HG03139 (cell line): ENCODE measurements at regions not wholly inside any gene's neighbourhood (a gene's known extent, or its start where the extent isn't known, plus 50 kb on each side); places are given as distances from the start of the nearest gene placed in this dataset.

Experiments
- ATAC-seq: cut with Tn5 transposase; IDR thresholded peaks from one replicate; pipeline ENCODE4 v1.9.1; 2021; ENCODE audit not compliant: unreplicated experiment

DNA sequence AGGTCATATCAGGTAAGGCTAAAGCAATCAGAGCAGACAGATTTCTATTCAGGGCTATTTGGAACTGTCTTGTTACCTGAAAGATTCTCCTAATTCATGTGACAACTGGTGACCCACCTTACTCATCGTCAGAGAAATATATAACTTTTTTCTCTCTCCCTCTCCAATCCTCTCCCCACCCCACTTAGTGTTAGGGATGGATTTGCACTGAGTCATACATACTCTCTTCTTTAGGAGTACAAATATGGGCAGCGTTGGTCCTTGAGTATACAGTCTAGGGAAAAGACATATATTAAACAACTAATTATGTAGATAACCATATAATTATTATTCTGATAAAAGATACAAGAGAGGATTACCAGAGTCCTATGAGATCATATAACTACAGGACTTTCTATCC, 246.3 kb downstream of the HHIPL2 start:
- ATAC-seq, result no peak

DNA sequence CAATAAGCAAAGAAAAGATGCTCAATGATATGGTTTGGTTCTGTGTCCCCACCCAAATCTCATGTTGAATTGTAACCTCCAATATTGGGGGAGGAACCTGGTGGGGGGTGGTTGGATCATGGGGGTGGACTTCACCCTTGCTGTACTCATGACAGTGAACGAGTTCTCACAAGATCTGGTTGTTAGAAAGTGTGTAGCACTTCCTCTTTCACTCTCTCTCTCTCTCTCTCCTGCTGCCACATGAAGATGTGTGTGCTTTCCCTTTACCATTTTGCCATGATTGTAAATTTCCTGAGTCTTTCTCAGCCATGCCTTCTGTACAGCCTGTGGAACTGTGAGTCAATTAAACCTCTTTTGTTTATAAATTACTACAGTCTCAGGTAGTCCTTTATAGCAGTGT, 248.4 kb downstream of the HHIPL2 start:
- ATAC-seq, result no peak

DNA sequence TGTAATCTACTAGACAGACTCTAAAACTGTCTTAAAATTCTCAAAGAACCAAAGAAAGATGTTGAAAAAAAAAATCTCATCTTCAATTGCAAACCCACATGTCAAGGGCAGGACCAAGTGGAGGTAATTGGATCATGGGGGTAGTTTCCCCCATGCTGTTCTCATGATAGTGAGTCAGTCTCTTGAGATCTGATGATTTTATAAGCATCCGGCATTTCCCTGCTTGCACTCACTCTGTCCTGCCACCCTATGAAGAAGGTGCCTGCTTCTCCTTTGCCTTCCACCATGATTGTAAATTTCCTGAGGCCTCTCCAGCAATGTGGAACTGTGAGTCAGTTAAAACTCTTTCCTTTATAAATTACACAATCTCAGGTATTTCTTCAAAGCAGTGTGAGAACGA, 257.0 kb downstream of the HHIPL2 start:
- no peak for ATAC-seq

DNA sequence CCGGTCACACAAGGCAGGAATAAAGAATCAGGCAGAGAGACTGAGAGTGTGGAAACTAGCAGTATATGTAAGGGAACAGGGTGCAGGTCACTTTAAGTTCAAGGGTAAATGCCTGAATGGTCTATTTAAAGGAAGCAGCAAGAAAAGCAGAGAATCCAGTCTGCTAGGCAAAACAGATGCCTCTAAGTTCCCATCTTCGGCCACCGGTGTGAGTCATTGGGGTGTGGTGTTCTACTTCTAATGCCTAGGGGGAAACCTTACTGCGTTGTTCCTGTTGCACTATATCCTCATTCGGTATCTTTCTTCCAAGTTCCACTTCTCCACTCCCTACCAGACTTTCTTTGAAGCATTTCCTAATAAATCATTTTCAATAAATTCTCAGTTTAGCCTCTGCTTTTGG, 259.9 kb downstream of the HHIPL2 start:
- ATAC-seq, result no peak

DNA sequence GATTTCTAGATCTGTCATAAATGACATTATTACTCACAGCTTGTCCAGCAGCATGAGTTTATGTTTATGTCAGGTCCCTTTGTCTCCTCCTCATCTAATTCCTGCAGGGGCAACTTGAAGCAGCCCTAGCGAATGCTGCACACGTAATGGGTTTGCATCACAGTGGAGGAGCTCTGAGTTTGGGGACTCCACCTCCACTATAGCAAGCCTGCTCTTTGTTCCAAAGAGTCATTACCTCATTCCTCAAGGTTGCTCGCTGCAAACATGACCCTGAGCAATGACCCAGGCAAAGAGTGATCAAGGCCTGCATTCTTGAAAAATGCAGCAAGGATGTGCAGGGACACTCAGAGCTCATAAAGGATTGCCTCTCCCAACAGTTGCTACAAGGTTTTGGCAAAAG, 261.9 kb downstream of the HHIPL2 start:
- no peak for ATAC-seq

GRCh38 chr1:222285526-222285925, 262.4 kb downstream of the HHIPL2 start:
- no peak for ATAC-seq

GRCh38 chr1:222284466-222284865, 263.4 kb downstream of the HHIPL2 start:
- no peak for ATAC-seq

DNA sequence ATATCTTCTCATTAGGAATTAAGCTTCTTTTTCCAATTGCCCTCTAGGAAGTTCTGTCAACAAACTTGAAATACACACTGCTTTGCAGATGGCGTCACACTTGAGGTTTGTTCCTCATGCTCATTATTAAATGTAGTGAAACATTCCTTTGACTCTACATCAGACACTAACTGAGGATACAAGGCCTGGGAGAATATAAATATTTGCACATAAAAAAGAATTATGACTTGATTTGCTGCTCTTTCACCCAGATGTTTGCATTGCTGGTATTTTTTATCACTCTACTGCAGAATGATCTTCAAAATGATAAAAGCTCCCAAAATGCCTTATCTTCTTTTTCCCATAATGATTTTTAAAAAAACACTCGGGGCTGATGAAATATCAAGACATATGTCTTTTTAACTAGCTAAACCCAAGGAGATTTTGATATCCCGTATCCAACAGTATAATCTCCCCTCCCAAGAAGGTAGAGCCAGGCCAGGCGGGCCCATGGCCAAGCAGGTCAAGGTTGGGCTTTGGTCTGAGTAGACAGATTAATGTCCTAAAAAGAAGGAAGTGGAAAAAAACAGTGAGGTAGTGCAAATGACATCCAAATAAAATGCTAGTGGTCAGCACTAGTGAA, 264.6 kb downstream of the HHIPL2 start:
- no peak for ATAC-seq

- no peak for ATAC-seq
Measured at GRCh38 chr1:222279591-222279990, 268.3 kb downstream of the HHIPL2 start.

DNA sequence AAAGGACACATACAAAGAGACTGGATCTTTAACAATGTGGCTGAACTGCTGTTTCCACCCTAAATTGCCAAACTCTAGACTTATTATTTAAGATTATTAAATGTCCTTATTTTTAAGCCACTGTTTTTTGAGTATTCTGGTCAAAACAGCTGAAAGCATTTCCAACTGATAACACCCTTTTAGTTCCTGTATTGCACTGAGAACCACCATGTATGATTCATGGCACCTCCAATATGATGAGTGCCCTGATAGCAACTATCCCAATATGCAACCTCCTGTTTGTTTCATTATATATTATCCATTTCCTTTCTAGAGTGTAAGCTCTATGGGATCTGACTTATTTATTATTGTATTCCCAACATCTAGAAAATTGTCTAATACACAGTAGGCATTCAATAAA, 269.4 kb downstream of the HHIPL2 start:
- ATAC-seq, result no peak

DNA sequence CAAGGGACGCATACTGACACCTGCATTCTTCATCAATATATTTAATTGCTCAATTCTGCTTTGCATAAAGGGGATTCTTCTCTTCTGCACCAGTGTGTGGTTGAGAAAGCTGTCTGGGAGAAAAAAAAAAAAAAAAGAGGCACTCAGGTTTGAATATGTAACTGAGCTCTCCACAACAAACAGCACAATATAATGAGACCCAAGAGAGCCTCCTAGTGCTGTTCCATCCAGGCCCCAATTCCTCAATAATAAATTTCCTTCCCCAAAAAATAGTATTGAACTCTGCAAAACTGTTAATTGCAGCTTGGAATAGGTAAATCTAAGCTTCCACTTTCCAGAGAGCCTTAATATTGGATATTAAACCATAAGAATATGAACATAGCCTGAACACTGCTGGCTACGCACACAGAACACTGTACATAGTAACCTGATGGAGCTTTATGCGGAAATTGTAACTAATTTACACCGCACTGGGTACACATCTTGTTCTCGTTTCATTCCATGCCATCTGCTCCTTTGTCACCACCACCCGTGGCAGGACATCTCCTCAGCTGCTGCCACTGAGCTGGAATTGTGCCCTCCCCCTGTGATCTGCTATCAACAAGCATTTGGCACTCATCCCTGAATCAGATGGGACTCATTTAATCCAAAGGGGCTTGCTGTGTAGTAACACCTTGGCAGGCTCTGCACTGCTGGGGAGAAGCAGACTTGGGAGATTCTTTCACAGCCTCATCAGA, 272.0 kb downstream of the HHIPL2 start:
- no peak for ATAC-seq

DNA sequence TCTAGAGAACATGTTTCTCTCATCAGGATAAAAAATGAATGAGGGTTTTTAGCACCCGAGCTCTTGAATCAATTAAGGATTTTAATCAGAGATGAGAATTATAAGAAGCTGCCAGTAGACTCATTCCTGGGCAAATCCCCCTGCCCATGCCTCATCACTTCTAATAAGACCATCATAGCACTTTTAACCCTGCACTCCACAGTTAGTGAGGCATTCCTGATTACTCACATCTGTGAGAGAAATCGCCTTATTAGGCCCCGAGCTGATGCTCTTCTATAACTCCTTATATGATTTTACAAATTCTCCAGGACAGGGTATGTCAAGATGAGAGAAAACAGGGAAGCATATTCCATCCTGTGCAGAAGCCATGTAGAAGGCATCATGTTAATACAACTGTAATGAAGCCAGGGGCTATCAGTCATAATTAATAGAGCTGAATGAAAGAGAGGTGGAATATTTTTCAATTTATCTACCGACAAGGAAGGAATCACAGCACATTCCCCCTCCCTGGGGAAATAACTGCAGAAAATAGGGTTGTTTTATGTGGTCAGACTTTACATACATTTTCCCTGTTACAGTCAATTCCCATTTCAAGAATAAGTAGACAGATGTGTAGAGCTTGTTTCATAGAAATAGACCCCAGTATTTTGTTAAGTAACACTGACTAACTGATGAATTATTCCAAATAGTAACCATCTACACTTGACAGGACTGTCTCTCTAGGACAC, 272.7 kb downstream of the HHIPL2 start:
- ATAC-seq, result no peak

DNA sequence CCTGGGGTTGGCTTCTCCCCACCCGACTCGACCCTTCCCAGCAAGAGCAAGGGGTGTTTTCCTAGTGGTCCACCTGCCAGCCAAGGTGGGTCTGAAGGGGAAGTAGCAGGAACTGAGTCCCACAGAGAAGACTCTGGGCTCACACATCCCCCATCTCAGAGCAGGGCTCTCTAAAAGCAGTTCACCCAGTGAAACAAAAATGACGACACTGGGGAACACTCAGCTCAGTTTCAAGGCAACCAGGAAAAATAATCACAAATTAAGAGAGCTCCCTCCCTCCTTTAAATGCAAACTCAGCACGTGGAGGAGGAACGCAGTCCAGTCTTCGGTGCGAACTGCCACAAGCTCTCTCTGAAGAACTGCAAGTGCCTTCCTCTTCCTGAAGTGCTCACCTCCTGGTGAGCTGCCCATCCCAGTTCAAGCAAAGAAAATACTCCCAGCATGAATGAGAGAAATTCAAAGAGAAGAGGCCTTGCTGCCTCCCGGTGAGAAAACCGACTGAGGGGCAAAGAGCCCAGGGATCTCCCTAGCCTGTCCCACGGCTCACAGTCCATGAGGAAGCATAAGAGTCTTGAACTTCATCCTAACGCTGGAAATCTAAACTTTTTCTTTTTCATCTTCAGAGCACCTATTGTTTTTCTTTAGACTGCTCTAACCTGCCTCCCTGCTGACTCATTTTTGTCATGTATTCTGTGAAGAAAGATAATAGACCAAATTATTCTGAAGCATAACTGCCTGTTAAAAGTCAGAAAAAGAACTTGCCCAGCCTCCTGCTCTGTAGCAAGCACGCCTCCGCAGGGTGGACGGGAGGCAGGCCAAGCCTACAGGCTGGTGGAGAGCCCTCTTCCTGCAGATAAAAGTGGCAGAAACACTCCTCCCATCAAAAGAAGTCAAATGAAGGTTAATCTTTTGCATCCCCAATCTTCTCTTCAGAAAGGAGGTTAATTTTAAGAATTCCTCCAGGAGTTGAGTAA, 281.4 kb downstream of the HHIPL2 start:
- no peak for ATAC-seq

DNA sequence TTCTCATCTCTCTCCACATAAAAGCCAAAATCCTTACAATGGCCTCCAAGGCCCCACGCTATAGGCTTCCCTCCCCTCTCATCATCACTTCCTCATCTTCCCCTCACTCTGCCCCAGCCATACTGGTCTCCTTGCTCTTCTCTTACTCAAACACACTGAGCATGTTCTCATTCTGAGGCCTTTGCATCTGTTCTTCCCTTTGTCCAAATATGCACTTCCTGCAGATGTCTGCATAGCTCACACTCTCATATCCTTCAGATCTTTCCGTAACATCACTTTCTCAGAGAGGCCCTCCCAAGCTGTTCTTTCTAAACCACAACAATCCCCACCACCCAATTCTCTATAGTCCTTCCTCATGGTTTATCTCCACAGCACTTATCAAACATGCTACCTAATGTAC, 284.1 kb downstream of the HHIPL2 start:
- ATAC-seq, result no peak

- ATAC-seq, result no peak
Measured at GRCh38 chr1:222257027-222257426, 290.9 kb downstream of the HHIPL2 start.

DNA sequence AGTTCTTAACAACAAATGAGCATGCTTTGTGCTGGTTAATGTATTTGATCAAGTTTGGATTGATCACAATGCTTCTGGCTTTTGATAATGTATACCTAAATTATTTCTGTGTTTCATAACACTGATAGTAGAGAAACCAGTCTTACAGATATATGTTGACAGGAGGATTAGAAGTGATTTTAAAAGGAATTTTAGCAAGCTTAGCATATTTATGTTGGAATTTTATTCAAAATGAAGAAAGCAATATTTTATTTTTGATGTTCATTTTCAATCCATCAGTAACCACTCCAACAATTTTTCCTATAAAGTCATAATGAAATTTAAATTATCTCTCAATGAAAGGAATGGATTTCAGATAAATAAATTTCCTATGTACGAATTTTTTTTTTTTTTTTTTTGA, 291.8 kb downstream of the HHIPL2 start:
- no peak for ATAC-seq

GRCh38 chr1:222252788-222253187, 295.1 kb downstream of the HHIPL2 start:
- no peak for ATAC-seq

- no peak for ATAC-seq
Measured at GRCh38 chr1:222251847-222252246, 296.1 kb downstream of the HHIPL2 start.

DNA sequence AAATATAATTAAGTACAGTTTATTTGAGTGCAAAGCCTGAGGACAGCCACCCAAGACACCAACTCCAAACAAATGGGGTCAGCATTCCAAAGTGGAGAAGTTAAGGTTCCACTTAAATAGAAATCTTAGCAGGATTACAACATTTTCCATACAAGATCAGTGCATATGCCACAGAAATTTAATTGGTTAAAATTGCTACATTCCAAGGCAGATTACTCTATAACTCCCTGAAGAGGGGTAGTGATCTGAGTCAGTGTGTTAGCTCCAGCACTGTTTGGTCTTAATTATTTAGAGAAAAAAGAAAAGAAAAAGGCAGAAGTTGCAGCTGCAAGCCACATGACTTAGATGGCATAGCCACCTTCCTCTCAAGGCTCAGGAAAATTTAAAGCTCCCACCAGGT, 297.5 kb downstream of the HHIPL2 start:
- ATAC-seq, result no peak

DNA sequence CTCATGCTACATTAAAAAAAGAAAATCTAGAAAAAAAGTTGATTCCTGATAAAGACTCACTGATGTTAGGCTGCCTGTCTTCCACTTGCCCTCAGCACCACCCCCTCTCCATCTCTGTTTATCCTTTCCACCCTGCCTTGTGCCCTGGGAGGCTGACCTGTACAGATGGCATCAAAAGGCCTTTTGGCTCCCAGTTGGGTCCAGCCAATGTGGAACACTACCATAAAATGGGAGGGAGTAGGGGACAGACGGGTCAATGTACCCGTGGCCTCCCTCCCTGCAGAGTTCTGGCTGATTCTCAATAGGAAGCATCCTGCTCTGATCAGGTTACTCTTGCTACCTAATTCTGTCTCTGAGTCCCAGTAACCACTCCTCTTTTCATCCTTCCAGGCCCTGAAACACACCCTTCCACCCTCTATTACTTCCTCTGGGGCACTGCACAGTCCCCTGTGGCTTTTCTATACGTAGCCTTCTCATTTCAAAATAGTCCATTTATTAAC, 300.0 kb downstream of the HHIPL2 start:
- no peak for ATAC-seq

- ATAC-seq, result no peak
Measured at GRCh38 chr1:222247081-222247480, 300.8 kb downstream of the HHIPL2 start.
